ENCODE measurements at regions not wholly inside any gene's neighbourhood (a gene's known extent, or its start where the extent isn't known, plus 50 kb on each side); places are given as distances from the start of the nearest gene placed in this dataset.

- 65 to 97% (median 79%) methylated on average over 1 of the region's 1 CpG for WGBS, 5 donors
- Histone ChIP-seq H3K36me3 (no peaks in the 10 kb centered on the region), H3K9me3 (no peaks in the 10 kb centered on the region), H3K4me1 (no peaks in the 10 kb centered on the region), H3K27me3 (replicated peaks in 1 of 7) (no peaks in the 10 kb centered on the region), H3K27ac (no peak overlapping the region), H3K4me3 (no peak overlapping the region)
- TF ChIP-seq POLR2AphosphoS5 (IDR thresholded peaks at IDR 0.05) (no peak), POLR2A (IDR thresholded peaks at IDR 0.05) (no peak)
- TF ChIP-seq, protein P1, sequence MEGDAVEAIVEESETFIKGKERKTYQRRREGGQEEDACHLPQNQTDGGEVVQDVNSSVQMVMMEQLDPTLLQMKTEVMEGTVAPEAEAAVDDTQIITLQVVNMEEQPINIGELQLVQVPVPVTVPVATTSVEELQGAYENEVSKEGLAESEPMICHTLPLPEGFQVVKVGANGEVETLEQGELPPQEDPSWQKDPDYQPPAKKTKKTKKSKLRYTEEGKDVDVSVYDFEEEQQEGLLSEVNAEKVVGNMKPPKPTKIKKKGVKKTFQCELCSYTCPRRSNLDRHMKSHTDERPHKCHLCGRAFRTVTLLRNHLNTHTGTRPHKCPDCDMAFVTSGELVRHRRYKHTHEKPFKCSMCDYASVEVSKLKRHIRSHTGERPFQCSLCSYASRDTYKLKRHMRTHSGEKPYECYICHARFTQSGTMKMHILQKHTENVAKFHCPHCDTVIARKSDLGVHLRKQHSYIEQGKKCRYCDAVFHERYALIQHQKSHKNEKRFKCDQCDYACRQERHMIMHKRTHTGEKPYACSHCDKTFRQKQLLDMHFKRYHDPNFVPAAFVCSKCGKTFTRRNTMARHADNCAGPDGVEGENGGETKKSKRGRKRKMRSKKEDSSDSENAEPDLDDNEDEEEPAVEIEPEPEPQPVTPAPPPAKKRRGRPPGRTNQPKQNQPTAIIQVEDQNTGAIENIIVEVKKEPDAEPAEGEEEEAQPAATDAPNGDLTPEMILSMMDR (IDR thresholded peaks at IDR 0.05 in 8 of 11, conservative IDR thresholded peaks at IDR 0.05 in 3 of 11) = peak in 4 of 11 experiments; percentile 27 to 46 (median 40)
- intact Hi-C loops (cut with DNase I; ENCODE audit: low total_unique reads) = no loop called here
- DNase-seq = no peak
Measured at GRCh38 chr4:151530783-151531182, 121.8 kb downstream of the FHIP1A start.

DNA sequence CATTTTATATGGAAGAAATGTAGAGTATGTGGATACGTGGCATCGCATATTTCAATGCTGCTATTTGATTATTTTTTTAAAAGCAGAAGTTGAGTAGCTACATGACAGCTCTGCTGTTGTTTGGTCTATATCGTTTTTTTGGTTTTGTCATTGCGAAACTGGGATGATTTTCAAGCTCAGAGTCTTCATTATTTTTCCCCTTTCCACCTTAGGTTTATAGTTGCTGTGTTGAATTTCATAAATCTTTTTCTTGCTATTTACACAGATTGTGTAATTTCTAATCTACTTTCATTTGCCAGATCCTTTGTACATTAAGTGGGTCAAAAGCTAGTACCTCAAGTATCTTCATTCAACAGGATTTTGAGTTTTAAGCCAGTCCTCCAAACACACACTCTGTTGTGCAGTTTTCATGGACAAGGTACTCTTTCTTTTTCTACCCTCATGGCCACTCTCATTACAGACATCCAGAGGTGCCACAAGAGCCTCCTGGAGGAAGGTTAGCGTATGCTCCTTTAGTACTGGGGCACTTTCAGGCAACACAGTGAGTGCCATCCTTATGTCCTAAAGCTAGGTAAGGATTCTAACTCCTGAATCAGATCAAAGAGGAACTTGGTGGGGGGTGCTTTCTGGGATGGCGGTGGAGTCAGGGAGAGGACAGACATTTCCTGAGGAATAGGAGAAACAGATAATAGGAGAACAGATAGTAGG, 123.2 kb downstream of the FHIP1A start:
- WGBS, 5 donors = 68 to 75% (median 74%) methylated on average over 6 of the region's 6 CpGs

GRCh38 chr4:151534195-151534594, 125.2 kb downstream of the FHIP1A start:
- TF ChIP-seq, protein P1 (IDR thresholded peaks at IDR 0.05 in 8 of 11, conservative IDR thresholded peaks at IDR 0.05 in 3 of 11) = no peak
- TF ChIP-seq POLR2A (IDR thresholded peaks at IDR 0.05) (no peak), POLR2AphosphoS5 (IDR thresholded peaks at IDR 0.05) (no peak)
- Histone ChIP-seq H3K9me3 (no peaks in the 10 kb centered on the region), H3K27ac (no peak overlapping the region), H3K4me1 (no peaks in the 10 kb centered on the region), H3K4me3 (no peak overlapping the region), H3K27me3 (replicated peaks in 1 of 7) (no peaks in the 10 kb centered on the region), H3K36me3 (no peaks in the 10 kb centered on the region)
- DNase-seq = no peak
- WGBS, 5 donors = 79 to 90% (median 79%) methylated on average over 1 of the region's 1 CpG
- intact Hi-C loops (cut with DNase I; ENCODE audit: low total_unique reads) = no loop called here

More for the DNA sequence above, 123.2 kb downstream of the FHIP1A start:
- Histone ChIP-seq H3K27ac (no peak overlapping the region), H3K9me3 (no peaks in the 10 kb centered on the region), H3K27me3 (replicated peaks in 1 of 7) (no peaks in the 10 kb centered on the region), H3K4me1 (no peaks in the 10 kb centered on the region), H3K36me3 (no peaks in the 10 kb centered on the region), H3K4me3 (no peak overlapping the region)
- DNase-seq = no peak
- TF ChIP-seq POLR2A (IDR thresholded peaks at IDR 0.05) = no peak
- TF ChIP-seq, protein P1 (IDR thresholded peaks at IDR 0.05 in 8 of 11, conservative IDR thresholded peaks at IDR 0.05 in 3 of 11) = no peak
- no peak for TF ChIP-seq POLR2AphosphoS5 (IDR thresholded peaks at IDR 0.05)
- intact Hi-C loops (cut with DNase I; ENCODE audit: low total_unique reads) = no loop called here

- intact Hi-C loops (cut with DNase I; ENCODE audit: low total_unique reads) = no loop called here
- H3K36me3 ChIP-seq = no peaks in the 10 kb centered on the region
- no peak for DNase-seq
Measured at GRCh38 chr4:151535366-151535765, 126.4 kb downstream of the FHIP1A start.

More at GRCh38 chr4:151535366-151535765, 126.4 kb downstream of the FHIP1A start:
- H3K27me3 ChIP-seq (replicated peaks in 1 of 7) = no peaks in the 10 kb centered on the region
- H3K9me3 ChIP-seq = no peaks in the 10 kb centered on the region
- no peaks in the 10 kb centered on the region for H3K4me1 ChIP-seq
- no peak overlapping the region for H3K27ac ChIP-seq
- TF ChIP-seq POLR2AphosphoS5 (IDR thresholded peaks at IDR 0.05) (no peak), POLR2A (IDR thresholded peaks at IDR 0.05) (no peak)
- TF ChIP-seq, protein P1 (IDR thresholded peaks at IDR 0.05 in 8 of 11, conservative IDR thresholded peaks at IDR 0.05 in 3 of 11) = no peak
- no peak overlapping the region for H3K4me3 ChIP-seq
